ENCODE measurements at regions not wholly inside any gene's neighbourhood (a gene's known extent, or its start where the extent isn't known, plus 50 kb on each side); places are given as distances from the start of the nearest gene placed in this dataset.

- Histone ChIP-seq H3K36me3 (no peaks in the 10 kb centered on the region), H3K4me1 (no peaks in the 10 kb centered on the region), H3K9me3 (no peaks in the 10 kb centered on the region), H3K27me3 (peaks cover 2% of the 10 kb centered on the region), H3K4me3 (no peak overlapping the region), H3K27ac (no peak overlapping the region)
- no peak for TF ChIP-seq CTCF (IDR thresholded peaks at IDR 0.05)
- TF ChIP-seq EP300 (IDR thresholded peaks at IDR 0.05): no peak
- TF ChIP-seq POLR2AphosphoS5 (IDR thresholded peaks at IDR 0.05): no peak
- TF ChIP-seq POLR2A (IDR thresholded peaks at IDR 0.05): no peak
- no peak for DNase-seq (ENCODE audit: low spot score in 2 of 2)
- 68% methylated on average over 3 of the region's 3 CpGs for WGBS
Measured at GRCh38 chr1:208606959-208607358, 362.8 kb upstream of the PLXNA2 start.

- 67% methylated on average over 1 of the region's 1 CpG for WGBS
- H3K27ac ChIP-seq: no peak overlapping the region
- no peak for DNase-seq (ENCODE audit: low spot score in 2 of 2)
Measured at GRCh38 chr1:208607616-208608015, 363.4 kb upstream of the PLXNA2 start.

GRCh38 chr1:208614610-208615009 lies 370.4 kb upstream of the PLXNA2 start:
- no peaks in the 10 kb centered on the region for H3K36me3 ChIP-seq
- no peaks in the 10 kb centered on the region for H3K27me3 ChIP-seq
- WGBS: 76% methylated on average over 2 of the region's 2 CpGs
- no peak for DNase-seq (ENCODE audit: low spot score in 2 of 2)
- H3K27ac ChIP-seq: no peak overlapping the region
- no peak for TF ChIP-seq EP300 (IDR thresholded peaks at IDR 0.05)
- TF ChIP-seq CTCF (IDR thresholded peaks at IDR 0.05): no peak
- TF ChIP-seq POLR2AphosphoS5 (IDR thresholded peaks at IDR 0.05): no peak
- no peak for TF ChIP-seq POLR2A (IDR thresholded peaks at IDR 0.05)
- no peaks in the 10 kb centered on the region for H3K9me3 ChIP-seq
- H3K4me1 ChIP-seq: no peaks in the 10 kb centered on the region
- no peak overlapping the region for H3K4me3 ChIP-seq

More at GRCh38 chr1:208607616-208608015, 363.4 kb upstream of the PLXNA2 start:
- H3K4me1 ChIP-seq: no peaks in the 10 kb centered on the region
- TF ChIP-seq CTCF (IDR thresholded peaks at IDR 0.05): no peak
- no peak for TF ChIP-seq POLR2A (IDR thresholded peaks at IDR 0.05)
- no peak for TF ChIP-seq EP300 (IDR thresholded peaks at IDR 0.05)
- H3K9me3 ChIP-seq: no peaks in the 10 kb centered on the region
- H3K4me3 ChIP-seq: no peak overlapping the region
- H3K27me3 ChIP-seq: peaks cover 2% of the 10 kb centered on the region
- no peaks in the 10 kb centered on the region for H3K36me3 ChIP-seq

GRCh38 chr1:208615371-208615770 lies 371.2 kb upstream of the PLXNA2 start:
- Histone ChIP-seq H3K27ac (no peak overlapping the region), H3K4me1 (no peaks in the 10 kb centered on the region), H3K9me3 (peaks cover 5% of the 10 kb centered on the region), H3K36me3 (no peaks in the 10 kb centered on the region), H3K27me3 (no peaks in the 10 kb centered on the region), H3K4me3 (no peak overlapping the region)
- no peak for DNase-seq (ENCODE audit: low spot score in 2 of 2)
- no peak for TF ChIP-seq CTCF (IDR thresholded peaks at IDR 0.05)
- TF ChIP-seq EP300 (IDR thresholded peaks at IDR 0.05): no peak
- TF ChIP-seq POLR2AphosphoS5 (IDR thresholded peaks at IDR 0.05): no peak
- no peak for TF ChIP-seq POLR2A (IDR thresholded peaks at IDR 0.05)

GRCh38 chr1:208616776-208617175 lies 372.6 kb upstream of the PLXNA2 start:
- TF ChIP-seq POLR2AphosphoS5 (IDR thresholded peaks at IDR 0.05) (no peak), CTCF (IDR thresholded peaks at IDR 0.05) (no peak), POLR2A (IDR thresholded peaks at IDR 0.05) (no peak), EP300 (IDR thresholded peaks at IDR 0.05) (no peak)
- H3K36me3 ChIP-seq: no peaks in the 10 kb centered on the region
- no peak overlapping the region for H3K4me3 ChIP-seq
- DNase-seq (ENCODE audit: low spot score in 2 of 2): no peak
- H3K27ac ChIP-seq: no peak overlapping the region
- H3K4me1 ChIP-seq: no peaks in the 10 kb centered on the region
- peaks cover 10% of the 10 kb centered on the region for H3K9me3 ChIP-seq
- H3K27me3 ChIP-seq: no peaks in the 10 kb centered on the region
- 69% methylated on average over 3 of the region's 3 CpGs for WGBS
